ENCODE measurements at regions not wholly inside any gene's neighbourhood (a gene's known extent, or its start where the extent isn't known, plus 50 kb on each side); places are given as distances from the start of the nearest gene placed in this dataset.

DNA sequence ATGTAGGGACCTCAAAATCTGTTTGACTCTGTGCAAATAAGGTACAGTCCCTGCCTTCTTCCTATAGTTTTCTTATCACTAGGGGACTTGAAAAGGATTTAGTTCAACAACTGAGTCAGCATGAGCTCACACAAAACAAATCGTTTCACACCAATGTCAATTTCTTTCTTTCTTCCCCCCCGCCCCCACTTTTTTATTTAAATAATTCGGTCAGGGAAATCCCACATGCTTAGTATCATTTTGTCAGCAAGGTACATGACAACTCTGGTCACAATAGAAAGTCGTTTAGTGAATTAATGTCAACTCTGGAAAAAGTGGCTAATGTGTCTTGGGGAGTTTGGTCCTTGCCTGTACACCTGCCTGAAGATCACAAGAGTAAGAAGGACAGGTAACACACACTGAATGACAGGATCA, 232.2 kb upstream of the PLEKHG7 start (continued):
- TF ChIP-seq, protein P1, sequence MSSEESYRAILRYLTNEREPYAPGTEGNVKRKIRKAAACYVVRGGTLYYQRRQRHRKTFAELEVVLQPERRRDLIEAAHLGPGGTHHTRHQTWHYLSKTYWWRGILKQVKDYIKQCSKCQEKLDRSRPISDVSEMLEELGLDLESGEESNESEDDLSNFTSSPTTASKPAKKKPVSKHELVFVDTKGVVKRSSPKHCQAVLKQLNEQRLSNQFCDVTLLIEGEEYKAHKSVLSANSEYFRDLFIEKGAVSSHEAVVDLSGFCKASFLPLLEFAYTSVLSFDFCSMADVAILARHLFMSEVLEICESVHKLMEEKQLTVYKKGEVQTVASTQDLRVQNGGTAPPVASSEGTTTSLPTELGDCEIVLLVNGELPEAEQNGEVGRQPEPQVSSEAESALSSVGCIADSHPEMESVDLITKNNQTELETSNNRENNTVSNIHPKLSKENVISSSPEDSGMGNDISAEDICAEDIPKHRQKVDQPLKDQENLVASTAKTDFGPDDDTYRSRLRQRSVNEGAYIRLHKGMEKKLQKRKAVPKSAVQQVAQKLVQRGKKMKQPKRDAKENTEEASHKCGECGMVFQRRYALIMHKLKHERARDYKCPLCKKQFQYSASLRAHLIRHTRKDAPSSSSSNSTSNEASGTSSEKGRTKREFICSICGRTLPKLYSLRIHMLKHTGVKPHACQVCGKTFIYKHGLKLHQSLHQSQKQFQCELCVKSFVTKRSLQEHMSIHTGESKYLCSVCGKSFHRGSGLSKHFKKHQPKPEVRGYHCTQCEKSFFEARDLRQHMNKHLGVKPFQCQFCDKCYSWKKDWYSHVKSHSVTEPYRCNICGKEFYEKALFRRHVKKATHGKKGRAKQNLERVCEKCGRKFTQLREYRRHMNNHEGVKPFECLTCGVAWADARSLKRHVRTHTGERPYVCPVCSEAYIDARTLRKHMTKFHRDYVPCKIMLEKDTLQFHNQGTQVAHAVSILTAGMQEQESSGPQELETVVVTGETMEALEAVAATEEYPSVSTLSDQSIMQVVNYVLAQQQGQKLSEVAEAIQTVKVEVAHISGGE (CRISPR knock-in tag; IDR thresholded peaks at IDR 0.05) = no peak
- TF ChIP-seq, protein P2, sequence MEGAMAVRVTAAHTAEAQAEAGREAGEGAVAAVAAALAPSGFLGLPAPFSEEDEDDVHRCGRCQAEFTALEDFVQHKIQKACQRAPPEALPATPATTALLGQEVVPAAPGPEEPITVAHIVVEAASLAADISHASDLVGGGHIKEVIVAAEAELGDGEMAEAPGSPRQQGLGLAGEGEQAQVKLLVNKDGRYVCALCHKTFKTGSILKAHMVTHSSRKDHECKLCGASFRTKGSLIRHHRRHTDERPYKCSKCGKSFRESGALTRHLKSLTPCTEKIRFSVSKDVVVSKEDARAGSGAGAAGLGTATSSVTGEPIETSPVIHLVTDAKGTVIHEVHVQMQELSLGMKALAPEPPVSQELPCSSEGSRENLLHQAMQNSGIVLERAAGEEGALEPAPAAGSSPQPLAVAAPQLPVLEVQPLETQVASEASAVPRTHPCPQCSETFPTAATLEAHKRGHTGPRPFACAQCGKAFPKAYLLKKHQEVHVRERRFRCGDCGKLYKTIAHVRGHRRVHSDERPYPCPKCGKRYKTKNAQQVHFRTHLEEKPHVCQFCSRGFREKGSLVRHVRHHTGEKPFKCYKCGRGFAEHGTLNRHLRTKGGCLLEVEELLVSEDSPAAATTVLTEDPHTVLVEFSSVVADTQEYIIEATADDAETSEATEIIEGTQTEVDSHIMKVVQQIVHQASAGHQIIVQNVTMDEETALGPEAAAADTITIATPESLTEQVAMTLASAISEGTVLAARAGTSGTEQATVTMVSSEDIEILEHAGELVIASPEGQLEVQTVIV (IDR thresholded peaks at IDR 0.05; ENCODE audit: borderline replicate concordance, partially characterized antibody) = no peak
- TF ChIP-seq, protein P3, sequence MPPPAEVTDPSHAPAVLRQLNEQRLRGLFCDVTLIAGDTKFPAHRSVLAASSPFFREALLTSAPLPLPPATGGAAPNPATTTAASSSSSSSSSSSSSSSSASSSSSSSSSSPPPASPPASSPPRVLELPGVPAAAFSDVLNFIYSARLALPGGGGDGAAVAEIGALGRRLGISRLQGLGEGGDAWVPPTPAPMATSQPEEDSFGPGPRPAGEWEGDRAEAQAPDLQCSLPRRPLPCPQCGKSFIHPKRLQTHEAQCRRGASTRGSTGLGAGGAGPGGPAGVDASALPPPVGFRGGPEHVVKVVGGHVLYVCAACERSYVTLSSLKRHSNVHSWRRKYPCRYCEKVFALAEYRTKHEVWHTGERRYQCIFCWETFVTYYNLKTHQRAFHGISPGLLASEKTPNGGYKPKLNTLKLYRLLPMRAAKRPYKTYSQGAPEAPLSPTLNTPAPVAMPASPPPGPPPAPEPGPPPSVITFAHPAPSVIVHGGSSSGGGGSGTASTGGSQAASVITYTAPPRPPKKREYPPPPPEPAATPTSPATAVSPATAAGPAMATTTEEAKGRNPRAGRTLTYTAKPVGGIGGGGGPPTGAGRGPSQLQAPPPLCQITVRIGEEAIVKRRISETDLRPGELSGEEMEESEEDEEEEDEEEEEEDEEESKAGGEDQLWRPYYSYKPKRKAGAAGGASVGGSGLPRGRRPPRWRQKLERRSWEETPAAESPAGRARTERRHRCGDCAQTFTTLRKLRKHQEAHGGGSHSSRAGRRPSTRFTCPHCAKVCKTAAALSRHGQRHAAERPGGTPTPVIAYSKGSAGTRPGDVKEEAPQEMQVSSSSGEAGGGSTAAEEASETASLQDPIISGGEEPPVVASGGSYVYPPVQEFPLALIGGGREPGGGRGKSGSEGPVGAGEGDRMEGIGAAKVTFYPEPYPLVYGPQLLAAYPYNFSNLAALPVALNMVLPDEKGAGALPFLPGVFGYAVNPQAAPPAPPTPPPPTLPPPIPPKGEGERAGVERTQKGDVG (CRISPR knock-in tag; IDR thresholded peaks at IDR 0.05) = no peak
- TF ChIP-seq YY1 (IDR thresholded peaks at IDR 0.05; ENCODE audit: low read depth, low read length) = 0 out of 2 replicates have a peak, but pooled peaks have one; percentile 16
- TF ChIP-seq CBFB (IDR thresholded peaks at IDR 0.05; ENCODE audit: low read depth) = 0 out of 2 replicates have a peak, but pooled peaks have one; percentile 56
- TF ChIP-seq EED (IDR thresholded peaks at IDR 0.05; ENCODE audit: low read depth) = peak; percentile 53; the same call in 1 of the 2 replicates
- TF ChIP-seq, protein P4, sequence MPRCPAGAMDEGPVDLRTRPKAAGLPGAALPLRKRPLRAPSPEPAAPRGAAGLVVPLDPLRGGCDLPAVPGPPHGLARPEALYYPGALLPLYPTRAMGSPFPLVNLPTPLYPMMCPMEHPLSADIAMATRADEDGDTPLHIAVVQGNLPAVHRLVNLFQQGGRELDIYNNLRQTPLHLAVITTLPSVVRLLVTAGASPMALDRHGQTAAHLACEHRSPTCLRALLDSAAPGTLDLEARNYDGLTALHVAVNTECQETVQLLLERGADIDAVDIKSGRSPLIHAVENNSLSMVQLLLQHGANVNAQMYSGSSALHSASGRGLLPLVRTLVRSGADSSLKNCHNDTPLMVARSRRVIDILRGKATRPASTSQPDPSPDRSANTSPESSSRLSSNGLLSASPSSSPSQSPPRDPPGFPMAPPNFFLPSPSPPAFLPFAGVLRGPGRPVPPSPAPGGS (IDR thresholded peaks at IDR 0.05; ENCODE audit: borderline replicate concordance, insufficient read depth, low read depth, low read length, poor library complexity, severe bottlenecking) = peak; percentile 53
- TF ChIP-seq, protein P5, sequence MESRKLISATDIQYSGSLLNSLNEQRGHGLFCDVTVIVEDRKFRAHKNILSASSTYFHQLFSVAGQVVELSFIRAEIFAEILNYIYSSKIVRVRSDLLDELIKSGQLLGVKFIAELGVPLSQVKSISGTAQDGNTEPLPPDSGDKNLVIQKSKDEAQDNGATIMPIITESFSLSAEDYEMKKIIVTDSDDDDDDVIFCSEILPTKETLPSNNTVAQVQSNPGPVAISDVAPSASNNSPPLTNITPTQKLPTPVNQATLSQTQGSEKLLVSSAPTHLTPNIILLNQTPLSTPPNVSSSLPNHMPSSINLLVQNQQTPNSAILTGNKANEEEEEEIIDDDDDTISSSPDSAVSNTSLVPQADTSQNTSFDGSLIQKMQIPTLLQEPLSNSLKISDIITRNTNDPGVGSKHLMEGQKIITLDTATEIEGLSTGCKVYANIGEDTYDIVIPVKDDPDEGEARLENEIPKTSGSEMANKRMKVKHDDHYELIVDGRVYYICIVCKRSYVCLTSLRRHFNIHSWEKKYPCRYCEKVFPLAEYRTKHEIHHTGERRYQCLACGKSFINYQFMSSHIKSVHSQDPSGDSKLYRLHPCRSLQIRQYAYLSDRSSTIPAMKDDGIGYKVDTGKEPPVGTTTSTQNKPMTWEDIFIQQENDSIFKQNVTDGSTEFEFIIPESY (IDR thresholded peaks at IDR 0.05) = no peak
- TF ChIP-seq SMC3 (IDR thresholded peaks at IDR 0.05; ENCODE audit: borderline replicate concordance, low read length) = no peak
- TF ChIP-seq IRF4 (IDR thresholded peaks at IDR 0.05; ENCODE audit: low read depth, low read length) = no peak; the same call in 1 of the 2 replicates
- TF ChIP-seq POLR2AphosphoS5 (IDR thresholded peaks at IDR 0.05; ENCODE audit: low read length) = no peak
- no peak for TF ChIP-seq NFXL1 (IDR thresholded peaks at IDR 0.05; ENCODE audit: borderline replicate concordance)
- TF ChIP-seq, protein P6, sequence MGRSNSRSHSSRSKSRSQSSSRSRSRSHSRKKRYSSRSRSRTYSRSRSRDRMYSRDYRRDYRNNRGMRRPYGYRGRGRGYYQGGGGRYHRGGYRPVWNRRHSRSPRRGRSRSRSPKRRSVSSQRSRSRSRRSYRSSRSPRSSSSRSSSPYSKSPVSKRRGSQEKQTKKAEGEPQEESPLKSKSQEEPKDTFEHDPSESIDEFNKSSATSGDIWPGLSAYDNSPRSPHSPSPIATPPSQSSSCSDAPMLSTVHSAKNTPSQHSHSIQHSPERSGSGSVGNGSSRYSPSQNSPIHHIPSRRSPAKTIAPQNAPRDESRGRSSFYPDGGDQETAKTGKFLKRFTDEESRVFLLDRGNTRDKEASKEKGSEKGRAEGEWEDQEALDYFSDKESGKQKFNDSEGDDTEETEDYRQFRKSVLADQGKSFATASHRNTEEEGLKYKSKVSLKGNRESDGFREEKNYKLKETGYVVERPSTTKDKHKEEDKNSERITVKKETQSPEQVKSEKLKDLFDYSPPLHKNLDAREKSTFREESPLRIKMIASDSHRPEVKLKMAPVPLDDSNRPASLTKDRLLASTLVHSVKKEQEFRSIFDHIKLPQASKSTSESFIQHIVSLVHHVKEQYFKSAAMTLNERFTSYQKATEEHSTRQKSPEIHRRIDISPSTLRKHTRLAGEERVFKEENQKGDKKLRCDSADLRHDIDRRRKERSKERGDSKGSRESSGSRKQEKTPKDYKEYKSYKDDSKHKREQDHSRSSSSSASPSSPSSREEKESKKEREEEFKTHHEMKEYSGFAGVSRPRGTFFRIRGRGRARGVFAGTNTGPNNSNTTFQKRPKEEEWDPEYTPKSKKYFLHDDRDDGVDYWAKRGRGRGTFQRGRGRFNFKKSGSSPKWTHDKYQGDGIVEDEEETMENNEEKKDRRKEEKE (IDR thresholded peaks at IDR 0.05) = no peak
- TF ChIP-seq RELA (IDR thresholded peaks at IDR 0.05; ENCODE audit: borderline replicate concordance, partially characterized antibody) = peak; percentile 70

Measured in GM12878 (cell line).